GM23338 (cell line): ENCODE measurements at regions not wholly inside any gene's neighbourhood (a gene's known extent, or its start where the extent isn't known, plus 50 kb on each side); places are given as distances from the start of the nearest gene placed in this dataset.

Source experiments
- ATAC-seq: fragments of 200-7000 bp; cut with Tn5 transposase; 3 replicates; pipeline ENCODE4 v1.9.1; 2020
- DNase-seq: peaks from one replicate; pipeline ENCODE4 v3.0.0-alpha.2; 2015; ENCODE audit warnings: low spot score
- H2AFZ ChIP-seq: fragments of 200-600 bp; sonication (generic); 2 replicates; pipeline ENCODE4 v1.8.0; 2016; ENCODE audit warnings: antibody characterized with exemption, mild to moderate bottlenecking, moderate library complexity
- H3F3A ChIP-seq: fragments of 200-600 bp; sonication (generic); replicated peaks from 2 replicates; pipeline ENCODE4 v1.8.0; 2017; ENCODE audit warnings: antibody characterized with exemption, mixed run types, low read depth
- H3K27ac ChIP-seq: fragments of 200-600 bp; sonication (generic); 2 replicates; pipeline ENCODE4 v1.6.1; 2016; ENCODE audit warnings: low read depth
- H3K27me3 ChIP-seq: fragments of 200-600 bp; sonication (generic); 2 replicates; pipeline ENCODE4 v1.8.0; 2016; ENCODE audit warnings: mild to moderate bottlenecking, mixed run types, moderate library complexity; ENCODE audit not compliant: insufficient read depth
- H3K36me3 ChIP-seq: fragments of 200-600 bp; sonication (generic); 2 replicates; pipeline ENCODE4 v1.8.0; 2016; ENCODE audit warnings: mild to moderate bottlenecking; ENCODE audit not compliant: insufficient read depth
- H3K4me1 ChIP-seq: fragments of 200-600 bp; sonication (generic); 2 replicates; pipeline ENCODE4 v1.8.0; 2016; ENCODE audit warnings: mild to moderate bottlenecking, moderate library complexity; ENCODE audit not compliant: insufficient read depth
- H3K4me2 ChIP-seq: fragments of 200-600 bp; sonication (generic); 2 replicates; pipeline ENCODE4 v1.7.1; 2017; ENCODE audit warnings: mixed run types
- H3K4me3 ChIP-seq: fragments of 200-600 bp; sonication (generic); 2 replicates; pipeline ENCODE4 v1.6.1; 2016; ENCODE audit warnings: mixed run types
- H3K79me2 ChIP-seq: fragments of 200-600 bp; sonication (generic); replicated peaks from 2 replicates; pipeline ENCODE4 v1.8.0; 2017; ENCODE audit warnings: mild to moderate bottlenecking; ENCODE audit not compliant: insufficient read depth
- H3K9me2 ChIP-seq: fragments of 200-600 bp; sonication (generic); 2 replicates; pipeline ENCODE4 v1.8.0; 2017; ENCODE audit not compliant: insufficient read depth
- H4K20me1 ChIP-seq: fragments of 200-600 bp; sonication (generic); replicated peaks from 2 replicates; pipeline ENCODE4 v1.8.0; 2017; ENCODE audit warnings: mild to moderate bottlenecking; ENCODE audit not compliant: insufficient read depth
- H3K27ac Mint-ChIP-seq: 2 replicates; pipeline ENCODE4 v1.8.0; 2020; ENCODE audit warnings: inconsistent platforms, mild to moderate bottlenecking, moderate library complexity, mixed read lengths
- H3K27me3 Mint-ChIP-seq: 3 replicates; pipeline ENCODE4 v1.8.0; 2022; ENCODE audit warnings: low read depth, mild to moderate bottlenecking, moderate library complexity, mixed read lengths, inconsistent platforms; ENCODE audit not compliant: insufficient read depth, poor library complexity
- H3K36me3 Mint-ChIP-seq: 3 replicates; pipeline ENCODE4 v1.8.0; 2021; ENCODE audit warnings: low read depth, mild to moderate bottlenecking, inconsistent platforms, moderate library complexity, mixed read lengths
- H3K4me1 Mint-ChIP-seq: 3 replicates; pipeline ENCODE4 v1.8.0; 2020; ENCODE audit warnings: mild to moderate bottlenecking, inconsistent platforms, mixed read lengths
- H3K4me3 Mint-ChIP-seq: 3 replicates; pipeline ENCODE4 v1.8.0; 2021; ENCODE audit warnings: moderate library complexity, mild to moderate bottlenecking, inconsistent platforms, mixed read lengths
- H3K9me3 Mint-ChIP-seq: 3 replicates; pipeline ENCODE4 v1.8.0; 2020; ENCODE audit warnings: moderate library complexity, mild to moderate bottlenecking, inconsistent platforms, mixed read lengths
- CREB1 ChIP-seq: fragments of 250-450 bp; sonication (Bioruptor Pico); IDR thresholded peaks from 2 replicates; pipeline ENCODE4 v1.5.0; 2020; ENCODE audit warnings: low read depth, mild to moderate bottlenecking, moderate library complexity
- ETS1 ChIP-seq: IDR thresholded peaks from 2 replicates; pipeline ENCODE4 v1.6.1; 2016; ENCODE audit warnings: antibody characterized with exemption
- EZH2 ChIP-seq: fragments of 200-600 bp; sonication (generic); IDR thresholded peaks from one replicate; pipeline ENCODE4 v1.8.0; 2017; ENCODE audit warnings: antibody characterized with exemption, mild to moderate bottlenecking, low read depth; ENCODE audit not compliant: unreplicated experiment
- EZH2phosphoT487 ChIP-seq: fragments of 200-600 bp; sonication (generic); IDR thresholded peaks from one replicate; pipeline ENCODE4 v1.8.1; 2018; ENCODE audit warnings: antibody characterized with exemption; ENCODE audit not compliant: unreplicated experiment
- NANOG ChIP-seq: IDR thresholded peaks from 2 replicates; pipeline ENCODE4 v1.6.1; 2016; ENCODE audit warnings: antibody characterized with exemption, borderline replicate concordance
- POLR2AphosphoS5 ChIP-seq: IDR thresholded peaks from 2 replicates; pipeline ENCODE4 v1.6.1; 2016; ENCODE audit warnings: antibody characterized with exemption, low read depth
- REST ChIP-seq: IDR thresholded peaks from one replicate; pipeline ENCODE4 v1.6.1; 2018; ENCODE audit warnings: antibody characterized with exemption; ENCODE audit not compliant: unreplicated experiment
- ZNF114 ChIP-seq: fragments of 250-450 bp; sonication (Bioruptor Pico); IDR thresholded peaks from 2 replicates; pipeline ENCODE4 v1.5.0; 2020; ENCODE audit warnings: mild to moderate bottlenecking, moderate library complexity
- ZNF331 ChIP-seq: fragments of 250-450 bp; sonication (Bioruptor Pico); IDR thresholded peaks from 2 replicates; pipeline ENCODE4 v1.5.0; 2020; ENCODE audit warnings: low read depth, mild to moderate bottlenecking, moderate library complexity

- H3K4me1 Mint-ChIP-seq = peaks cover 9% of the 10 kb centered on the region; the same call in 2 of the 3 replicates
- Histone ChIP-seq H3F3A (no peaks in the 10 kb centered on the region), H3K9me2 (no peaks in the 10 kb centered on the region), H3K4me2 (no peak overlapping the region), H3K27ac (no peak overlapping the region), H3K36me3 (no peaks in the 10 kb centered on the region), H3K79me2 (no peaks in the 10 kb centered on the region), H3K27me3 (no peaks in the 10 kb centered on the region), H4K20me1 (no peaks in the 10 kb centered on the region), H3K4me3 (no peak overlapping the region), H3K4me1 (no peaks in the 10 kb centered on the region), H2AFZ (no peak overlapping the region)
- no peaks in the 10 kb centered on the region for H3K36me3 Mint-ChIP-seq
- H3K9me3 Mint-ChIP-seq = no peaks in the 10 kb centered on the region; the same call in 2 of the 3 replicates
- DNase-seq (no peak), ATAC-seq (no peak)
- no peak overlapping the region for H3K4me3 Mint-ChIP-seq
- peaks cover 1% of the 10 kb centered on the region for H3K27me3 Mint-ChIP-seq
- TF ChIP-seq EZH2phosphoT487 = no peak
- TF ChIP-seq CREB1 = no peak
- TF ChIP-seq ZNF114 (CRISPR knock-in tag) = no peak
- no peak for TF ChIP-seq NANOG
- TF ChIP-seq REST = no peak
- no peak for TF ChIP-seq POLR2AphosphoS5
- no peak for TF ChIP-seq EZH2
- TF ChIP-seq ZNF331 (CRISPR knock-in tag) = no peak
- H3K27ac Mint-ChIP-seq = no peak overlapping the region
These were observed 272.6 kb downstream of the UACA start for GRCh38 chr15:70490838-70491155.

- no peaks in the 10 kb centered on the region; the same call in 2 of the 3 replicates for H3K9me3 Mint-ChIP-seq
- no peak overlapping the region for H3K4me3 ChIP-seq
- no peak for ATAC-seq
These were observed 273.1 kb downstream of the UACA start for GRCh38 chr15:70490148-70490837.

More at GRCh38 chr15:70490148-70490837, 273.1 kb downstream of the UACA start:
- H3K9me2 ChIP-seq = no peaks in the 10 kb centered on the region
- Mint-ChIP-seq H3K27ac (no peak overlapping the region), H3K27me3 (peaks cover 1% of the 10 kb centered on the region), H3K4me1 (peaks cover 8% of the 10 kb centered on the region; the same call in 2 of the 3 replicates), H3K36me3 (no peaks in the 10 kb centered on the region), H3K4me3 (no peak overlapping the region)
- no peak overlapping the region for H2AFZ ChIP-seq
- no peak for DNase-seq
- no peaks in the 10 kb centered on the region for H3K27me3 ChIP-seq
- no peaks in the 10 kb centered on the region for H4K20me1 ChIP-seq
- TF ChIP-seq POLR2AphosphoS5 = no peak
- no peak for TF ChIP-seq ZNF331 (CRISPR knock-in tag)
- TF ChIP-seq ETS1 = no peak
- H3K4me1 ChIP-seq = no peaks in the 10 kb centered on the region
- no peaks in the 10 kb centered on the region for H3F3A ChIP-seq
- no peak overlapping the region for H3K4me2 ChIP-seq
- no peaks in the 10 kb centered on the region for H3K79me2 ChIP-seq
- no peaks in the 10 kb centered on the region for H3K36me3 ChIP-seq
- no peak overlapping the region for H3K27ac ChIP-seq
